Nephron (organoid): ENCODE measurements at regions not wholly inside any gene's neighbourhood (a gene's known extent, or its start where the extent isn't known, plus 50 kb on each side); places are given as distances from the start of the nearest gene placed in this dataset.
"Not testable (repeated sequence)": the region's sequence is repeated elsewhere in the genome, so short reads cannot be mapped to it uniquely, and the experiment has no call there.

Source experiments
- H3K27ac Mint-ChIP-seq, 3 experiments: 2 replicates each; pipeline ENCODE4 v1.8.0; 2020; ENCODE audit warnings: mixed read lengths in 3 of 3, mild to moderate bottlenecking in 2 of 3, moderate library complexity in 1 of 3
- H3K27me3 Mint-ChIP-seq: 2 replicates; pipeline ENCODE4 v1.8.0; 2021; ENCODE audit warnings: low read depth, mild to moderate bottlenecking, moderate library complexity, mixed read lengths
- H3K36me3 Mint-ChIP-seq: 2 replicates; pipeline ENCODE4 v1.8.0; 2020; ENCODE audit warnings: low read depth, mixed read lengths
- H3K4me1 Mint-ChIP-seq: 2 replicates; pipeline ENCODE4 v1.8.0; 2020; ENCODE audit warnings: mixed read lengths
- H3K4me3 Mint-ChIP-seq, 3 experiments: 2 replicates each; pipeline ENCODE4 v1.8.0; 2020; ENCODE audit warnings: mild to moderate bottlenecking in 3 of 3, mixed read lengths in 3 of 3, moderate library complexity in 2 of 3
- H3K9me3 Mint-ChIP-seq: 2 replicates; pipeline ENCODE4 v1.8.0; 2020; ENCODE audit warnings: mixed read lengths
- TF ChIP-seq, protein P1 (sequence below), 3 experiments: fragments of 200-600 bp; sonication (generic); IDR thresholded peaks; one replicate each; pipeline ENCODE4 v1.5.0; 2021; ENCODE audit warnings: antibody characterized with exemption in 3 of 3; ENCODE audit not compliant: unreplicated experiment in 3 of 3

DNA sequence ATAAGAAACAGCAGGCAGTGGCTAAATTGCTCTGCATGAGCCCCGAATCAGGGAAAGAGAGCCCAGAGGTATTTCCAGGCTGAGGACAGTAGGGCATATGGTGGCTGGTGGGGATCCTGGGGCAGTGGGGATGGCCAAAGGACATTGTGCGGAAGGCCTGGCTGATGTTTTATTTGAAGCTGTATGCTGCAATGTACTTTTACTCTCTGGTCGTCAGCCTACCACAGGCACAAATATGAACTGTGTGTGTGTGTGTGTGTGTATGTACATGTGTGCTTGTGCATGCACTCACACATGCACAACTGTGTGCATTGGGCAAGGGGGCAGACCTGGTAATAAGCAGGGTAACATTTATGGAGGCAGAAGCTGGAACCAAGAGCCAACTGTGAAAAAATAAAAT lies 74.7 kb upstream of the GZMB start:
- Mint-ChIP-seq H3K27ac (no peak overlapping the region), H3K4me1 (peaks cover 7% of the 10 kb centered on the region), H3K27me3 (peaks cover 5% of the 10 kb centered on the region), H3K4me3 (no peak overlapping the region), H3K9me3 (no peaks in the 10 kb centered on the region), H3K36me3 (no peaks in the 10 kb centered on the region)
- TF ChIP-seq, protein P1, sequence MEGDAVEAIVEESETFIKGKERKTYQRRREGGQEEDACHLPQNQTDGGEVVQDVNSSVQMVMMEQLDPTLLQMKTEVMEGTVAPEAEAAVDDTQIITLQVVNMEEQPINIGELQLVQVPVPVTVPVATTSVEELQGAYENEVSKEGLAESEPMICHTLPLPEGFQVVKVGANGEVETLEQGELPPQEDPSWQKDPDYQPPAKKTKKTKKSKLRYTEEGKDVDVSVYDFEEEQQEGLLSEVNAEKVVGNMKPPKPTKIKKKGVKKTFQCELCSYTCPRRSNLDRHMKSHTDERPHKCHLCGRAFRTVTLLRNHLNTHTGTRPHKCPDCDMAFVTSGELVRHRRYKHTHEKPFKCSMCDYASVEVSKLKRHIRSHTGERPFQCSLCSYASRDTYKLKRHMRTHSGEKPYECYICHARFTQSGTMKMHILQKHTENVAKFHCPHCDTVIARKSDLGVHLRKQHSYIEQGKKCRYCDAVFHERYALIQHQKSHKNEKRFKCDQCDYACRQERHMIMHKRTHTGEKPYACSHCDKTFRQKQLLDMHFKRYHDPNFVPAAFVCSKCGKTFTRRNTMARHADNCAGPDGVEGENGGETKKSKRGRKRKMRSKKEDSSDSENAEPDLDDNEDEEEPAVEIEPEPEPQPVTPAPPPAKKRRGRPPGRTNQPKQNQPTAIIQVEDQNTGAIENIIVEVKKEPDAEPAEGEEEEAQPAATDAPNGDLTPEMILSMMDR (IDR thresholded peaks at IDR 0.05; ENCODE audit: unreplicated experiment in 3 of 3) = no peak

DNA sequence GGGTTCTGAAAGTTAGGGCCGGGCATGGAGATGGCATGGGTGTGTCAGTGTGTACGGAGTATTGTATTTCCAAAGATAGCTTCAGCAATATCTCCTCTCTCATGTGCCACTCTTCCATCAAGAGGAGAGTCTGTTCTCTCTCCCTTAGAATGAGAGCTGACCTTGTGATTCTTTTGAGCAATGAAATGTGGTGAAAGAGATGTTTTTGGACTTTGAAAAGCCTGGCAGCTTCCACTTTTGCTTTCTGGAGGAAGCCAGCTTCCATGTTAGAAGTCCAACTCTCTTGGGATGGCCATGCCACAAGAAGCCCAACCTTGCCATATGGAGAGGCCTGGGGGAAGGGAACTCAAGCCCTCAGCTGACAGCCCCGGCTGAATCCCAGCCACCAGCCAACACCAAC lies 72.4 kb upstream of the GZMB start:
- H3K9me3 Mint-ChIP-seq = no peaks in the 10 kb centered on the region
- H3K27ac Mint-ChIP-seq = no peak overlapping the region
- TF ChIP-seq, protein P1 (IDR thresholded peaks at IDR 0.05; ENCODE audit: unreplicated experiment in 3 of 3) = no peak
- peaks cover 7% of the 10 kb centered on the region for H3K4me1 Mint-ChIP-seq
- H3K4me3 Mint-ChIP-seq = no peak overlapping the region
- no peaks in the 10 kb centered on the region for H3K27me3 Mint-ChIP-seq
- no peaks in the 10 kb centered on the region for H3K36me3 Mint-ChIP-seq

GRCh38 chr14:24705840-24706239 lies 71.8 kb upstream of the GZMB start:
- TF ChIP-seq, protein P1 (IDR thresholded peaks at IDR 0.05; ENCODE audit: unreplicated experiment in 3 of 3) = no peak
- Mint-ChIP-seq H3K27me3 (no peaks in the 10 kb centered on the region), H3K4me3 (no peak overlapping the region), H3K9me3 (no peaks in the 10 kb centered on the region), H3K4me1 (peaks cover 5% of the 10 kb centered on the region), H3K36me3 (no peaks in the 10 kb centered on the region), H3K27ac (no peak overlapping the region)

DNA sequence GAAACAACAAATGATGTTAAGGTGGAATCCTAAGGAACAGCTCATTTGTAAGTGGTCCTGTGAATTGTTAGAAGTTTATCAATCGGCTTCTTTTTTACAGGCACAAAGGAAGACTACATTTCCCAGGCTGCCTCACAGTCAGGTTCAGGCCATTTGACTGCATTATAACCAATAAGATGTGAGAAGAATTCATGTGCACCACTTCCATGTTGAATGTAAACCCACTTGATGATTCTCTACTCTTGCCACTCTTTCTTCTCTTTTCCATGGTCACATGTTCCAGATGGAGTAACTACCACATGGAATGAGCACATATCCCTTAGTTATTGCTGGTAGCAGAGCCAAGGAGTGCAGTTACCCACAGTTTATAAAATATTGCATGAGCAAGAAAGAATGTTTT lies 67.1 kb upstream of the GZMB start:
- Mint-ChIP-seq H3K4me3 (no peak overlapping the region), H3K27me3 (no peaks in the 10 kb centered on the region), H3K27ac (no peak overlapping the region), H3K36me3 (no peaks in the 10 kb centered on the region), H3K4me1 (no peaks in the 10 kb centered on the region), H3K9me3 (no peaks in the 10 kb centered on the region)
- TF ChIP-seq, protein P1 (IDR thresholded peaks at IDR 0.05; ENCODE audit: unreplicated experiment in 3 of 3) = no peak

DNA sequence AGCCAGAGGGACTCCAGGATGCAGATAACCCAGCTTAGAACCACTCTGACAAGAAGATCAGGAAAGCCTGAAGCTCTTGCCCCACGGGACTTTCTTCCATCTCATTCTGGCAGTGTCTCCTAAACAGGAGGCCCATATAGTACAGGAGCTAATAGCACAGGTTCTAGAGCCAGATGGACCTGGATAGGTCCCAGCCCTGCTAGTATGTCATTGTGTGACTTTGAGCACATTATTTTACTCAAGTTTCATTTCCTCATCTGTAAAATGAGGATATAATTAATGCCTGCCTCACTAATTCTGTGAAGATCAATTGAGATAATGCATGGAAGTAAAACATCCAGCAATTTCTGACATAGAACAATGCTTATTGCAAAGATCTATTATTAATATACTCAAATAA lies 66.5 kb upstream of the GZMB start:
- TF ChIP-seq, protein P1 (IDR thresholded peaks at IDR 0.05; ENCODE audit: unreplicated experiment in 3 of 3) = no peak
- Mint-ChIP-seq H3K4me3 (no peak overlapping the region), H3K9me3 (no peaks in the 10 kb centered on the region), H3K36me3 (no peaks in the 10 kb centered on the region), H3K27ac (no peak overlapping the region), H3K4me1 (no peaks in the 10 kb centered on the region), H3K27me3 (no peaks in the 10 kb centered on the region)

DNA sequence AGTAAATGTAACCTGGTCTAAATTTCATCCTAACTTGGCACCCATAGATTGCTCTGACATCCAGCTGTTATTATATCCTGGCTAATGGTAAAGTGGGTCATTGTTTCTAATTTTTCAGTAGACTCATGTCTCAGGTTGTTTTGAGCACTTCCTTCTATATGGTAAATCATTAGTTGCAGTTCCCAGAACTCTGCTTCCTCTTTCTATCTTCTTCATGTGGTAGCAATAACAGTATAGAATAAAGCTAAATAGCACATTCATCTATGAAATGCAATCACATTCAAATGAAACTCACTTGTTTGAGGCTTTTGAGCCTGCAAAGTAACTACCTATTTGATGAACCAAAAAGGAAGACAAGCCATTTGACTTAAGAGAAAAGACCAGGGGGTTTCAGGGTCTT lies 65.1 kb upstream of the GZMB start:
- Mint-ChIP-seq H3K9me3 (no peaks in the 10 kb centered on the region), H3K4me3 (no peak overlapping the region), H3K36me3 (no peaks in the 10 kb centered on the region), H3K27me3 (no peaks in the 10 kb centered on the region), H3K4me1 (no peaks in the 10 kb centered on the region), H3K27ac (no peak overlapping the region)
- TF ChIP-seq, protein P1 (IDR thresholded peaks at IDR 0.05; ENCODE audit: unreplicated experiment in 3 of 3) = no peak

GRCh38 chr14:24696280-24696920 lies 62.4 kb upstream of the GZMB start:
- H3K9me3 Mint-ChIP-seq, H3K27me3 Mint-ChIP-seq, H3K4me3 Mint-ChIP-seq, H3K27ac Mint-ChIP-seq, H3K4me1 Mint-ChIP-seq, H3K36me3 Mint-ChIP-seq: not testable (repeated sequence)
